GM21786 (cell line): ENCODE measurements at regions not wholly inside any gene's neighbourhood (a gene's known extent, or its start where the extent isn't known, plus 50 kb on each side); places are given as distances from the start of the nearest gene placed in this dataset.
A peak's percentile ranks its signal among the peaks of the same experiment; 100 is the strongest.

Experiments
- ATAC-seq: cut with Tn5 transposase; IDR thresholded peaks from one replicate; pipeline ENCODE4 v1.9.1; 2021; ENCODE audit not compliant: unreplicated experiment

DNA sequence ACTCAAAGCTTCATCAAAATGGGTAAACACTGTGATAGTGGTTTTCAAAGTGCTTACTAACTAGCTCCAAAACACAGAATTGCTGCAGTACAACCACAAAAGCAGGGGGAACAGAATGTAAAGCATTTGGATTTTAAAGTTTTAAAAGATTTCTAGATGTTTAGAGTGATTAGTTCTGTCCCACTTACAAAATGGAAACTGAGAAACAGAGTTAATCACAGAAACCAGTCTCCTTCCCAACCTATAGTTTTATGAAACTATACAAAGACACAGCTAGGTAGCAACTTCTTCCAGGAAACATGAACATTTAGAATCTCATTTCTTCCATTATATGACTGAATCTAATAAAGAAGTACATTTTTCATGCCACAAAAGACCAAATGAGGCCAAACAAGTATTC, 73.8 kb upstream of the HNRNPA3 start:
- ATAC-seq = no peak

DNA sequence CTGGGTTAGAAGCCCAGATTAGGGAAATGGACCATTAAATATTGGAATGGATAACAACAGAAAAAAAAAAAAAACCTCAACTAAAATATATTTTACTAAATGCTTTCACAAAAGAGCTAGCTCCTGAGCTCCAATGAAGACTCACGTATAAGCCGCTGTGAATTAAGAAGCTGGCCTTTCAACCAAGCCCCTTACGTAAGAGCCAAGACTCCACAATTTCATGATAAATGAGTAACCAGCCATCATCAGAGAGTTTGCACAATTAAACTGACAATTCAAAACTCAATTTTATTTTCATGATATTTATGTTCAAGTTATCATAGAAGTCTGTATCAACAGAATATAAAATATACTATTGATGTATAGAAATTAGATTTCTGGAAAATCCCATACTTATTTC, 70.7 kb upstream of the HNRNPA3 start:
- ATAC-seq = no peak

DNA sequence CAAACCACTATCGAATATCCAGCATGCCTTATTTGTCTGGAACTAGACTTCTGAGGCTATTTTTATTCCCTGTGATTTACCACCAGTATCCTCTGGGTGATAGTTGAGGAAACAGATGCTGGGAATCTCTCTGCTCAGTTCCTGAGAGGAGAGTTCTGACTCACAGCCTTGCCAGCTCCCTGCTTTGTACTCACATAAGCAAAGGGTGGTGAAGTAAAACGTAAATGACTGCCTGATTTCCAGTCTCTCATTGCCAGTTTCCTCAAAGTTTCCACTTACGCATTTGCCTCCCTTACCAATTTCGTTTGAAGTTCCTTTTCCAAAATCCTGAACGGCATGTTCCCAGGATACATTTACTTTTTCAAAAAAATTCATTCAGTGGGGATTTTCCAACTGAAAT, 69.2 kb upstream of the HNRNPA3 start:
- ATAC-seq = no peak

DNA sequence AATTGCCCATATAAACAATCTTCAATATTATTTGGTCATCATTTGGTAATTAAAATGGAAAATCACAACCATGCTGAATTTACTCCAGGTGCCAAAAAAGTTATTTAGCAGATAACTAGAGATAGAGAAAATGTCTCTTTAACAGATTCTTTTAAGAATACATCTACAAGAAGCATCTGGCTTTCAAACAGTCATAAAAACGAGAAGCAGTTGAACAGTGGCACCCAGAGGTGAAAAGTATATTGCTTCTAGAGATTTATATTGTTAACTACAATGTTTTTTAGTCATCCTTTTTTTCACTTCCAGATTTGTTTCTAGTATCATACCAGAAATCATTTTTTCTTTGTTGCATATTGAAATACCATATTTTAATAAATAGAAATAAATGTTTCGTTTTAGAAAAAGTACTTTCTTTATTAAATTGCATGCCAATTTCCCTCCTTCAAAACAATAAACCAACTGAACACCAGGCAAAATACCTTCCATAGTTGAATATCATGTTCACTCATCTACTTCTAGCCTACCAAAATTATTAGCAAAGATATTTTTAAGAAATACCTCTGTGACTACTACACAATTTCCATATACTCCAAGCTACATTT, 65.4 kb upstream of the HNRNPA3 start:
- peak; percentile 49 for ATAC-seq

DNA sequence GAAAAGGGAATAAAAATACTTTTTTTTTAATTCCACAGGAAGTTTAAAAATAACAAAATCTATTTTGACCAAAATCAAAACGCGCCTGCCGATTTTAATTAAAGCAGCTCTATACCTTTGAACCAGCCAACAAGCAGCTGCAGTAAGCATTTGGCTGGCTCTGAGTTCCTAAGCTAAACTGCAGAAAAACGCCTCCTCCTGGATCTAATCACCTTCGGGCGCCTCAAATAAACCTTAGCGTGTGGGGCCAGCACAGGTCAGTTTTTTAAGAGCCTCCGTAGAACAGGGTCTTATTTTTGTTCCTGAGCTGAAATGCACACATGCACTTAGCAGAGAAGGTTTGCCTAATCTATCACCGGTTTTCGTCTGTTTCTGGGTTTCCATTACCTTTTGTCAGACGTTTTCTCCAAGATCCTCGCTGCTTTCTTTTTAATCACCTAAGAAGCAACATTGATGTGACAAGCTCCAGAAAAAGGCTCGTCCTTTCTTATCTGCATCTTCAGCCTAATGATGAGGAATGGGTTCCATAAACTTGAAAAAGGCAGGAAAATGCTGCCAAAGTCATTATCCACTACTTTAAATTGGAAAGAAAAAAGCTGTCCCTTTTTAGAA, 64.7 kb upstream of the HNRNPA3 start:
- ATAC-seq = no peak

DNA sequence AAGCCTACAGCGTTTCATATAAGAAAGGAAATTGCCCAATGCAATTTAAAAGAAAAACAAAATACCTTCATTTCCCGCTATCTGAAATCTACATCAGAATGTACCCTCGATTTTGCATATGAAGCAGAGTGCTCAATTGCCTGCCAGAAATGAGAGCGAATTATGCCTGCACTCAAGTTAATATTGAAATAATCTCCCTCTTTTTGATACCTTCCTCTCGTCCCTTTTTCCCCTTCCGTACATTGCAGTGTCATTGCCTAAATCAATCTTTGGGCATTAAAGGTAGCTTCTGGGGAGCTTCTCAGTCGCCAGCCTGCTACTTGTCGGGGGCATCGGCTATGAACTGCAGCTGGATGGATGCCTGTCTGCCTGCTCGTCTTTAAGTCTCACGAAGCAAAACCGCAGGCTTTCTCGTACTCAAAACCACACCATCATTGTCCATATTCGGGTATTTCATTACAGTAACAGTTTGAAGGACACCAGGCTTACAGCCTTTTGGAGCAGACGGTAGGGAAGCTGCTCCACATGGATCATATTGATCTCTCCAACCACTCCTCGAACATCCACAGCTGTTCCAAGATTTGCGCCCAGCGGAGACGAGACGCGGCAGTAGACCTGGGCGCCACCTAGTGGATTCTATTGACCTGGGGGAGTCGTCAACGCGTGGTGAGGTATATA, 64.0 kb upstream of the HNRNPA3 start:
- ATAC-seq = peak; percentile 86

DNA sequence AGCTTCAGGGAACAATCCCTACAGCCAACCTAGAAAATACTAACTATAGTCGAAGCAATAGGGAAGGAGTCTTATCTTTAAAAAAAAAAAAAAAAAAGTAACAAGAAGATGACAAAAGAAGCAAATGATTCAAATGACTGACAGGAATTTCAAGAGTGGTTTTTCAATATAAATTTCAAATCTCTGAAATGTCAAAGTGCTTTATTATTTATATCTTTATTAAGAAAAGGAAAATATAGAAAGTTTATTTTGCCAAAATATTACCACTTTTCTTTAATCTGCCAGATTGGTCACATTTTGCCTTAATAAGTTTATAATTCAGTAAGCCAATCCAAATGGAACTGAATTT, 63.5 kb upstream of the HNRNPA3 start:
- no peak for ATAC-seq

DNA sequence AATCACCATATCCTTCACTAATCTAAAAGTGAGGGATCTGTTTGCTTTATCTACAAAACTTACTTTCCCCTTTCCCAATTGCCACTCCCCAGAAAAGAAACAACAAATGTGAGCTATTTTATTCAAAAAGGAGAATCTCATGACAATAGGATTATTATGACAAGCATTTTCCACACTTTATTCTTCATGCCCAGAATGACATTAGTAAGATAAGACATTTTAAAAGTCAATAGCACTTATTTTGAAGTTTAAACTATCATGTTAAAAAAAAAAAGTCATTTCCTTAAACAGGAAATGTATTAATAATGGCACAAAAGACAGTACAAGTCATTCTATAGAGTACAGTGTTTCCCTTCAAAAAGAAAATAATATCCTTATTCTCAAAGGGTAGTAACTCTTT, 58.8 kb upstream of the HNRNPA3 start:
- no peak for ATAC-seq

DNA sequence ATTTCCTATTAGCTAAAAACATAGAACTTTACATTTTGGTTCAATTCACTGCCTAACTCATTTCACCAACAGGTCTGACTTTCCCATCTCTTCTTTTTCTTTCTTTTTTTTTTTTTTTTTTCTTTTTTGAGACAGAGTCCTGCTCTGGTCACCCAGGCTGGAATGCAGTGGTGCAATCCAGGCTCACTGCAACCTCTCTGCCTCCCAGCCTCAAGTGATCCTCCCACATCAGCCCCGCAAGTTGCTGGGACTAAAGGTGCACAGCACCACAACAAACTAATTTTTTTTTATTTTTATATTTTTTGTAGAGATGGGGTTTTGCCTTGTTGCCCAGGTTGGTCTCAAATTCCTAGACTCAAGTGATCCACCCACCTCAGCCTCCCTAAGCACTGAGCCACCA, 57.8 kb upstream of the HNRNPA3 start:
- ATAC-seq = no peak

DNA sequence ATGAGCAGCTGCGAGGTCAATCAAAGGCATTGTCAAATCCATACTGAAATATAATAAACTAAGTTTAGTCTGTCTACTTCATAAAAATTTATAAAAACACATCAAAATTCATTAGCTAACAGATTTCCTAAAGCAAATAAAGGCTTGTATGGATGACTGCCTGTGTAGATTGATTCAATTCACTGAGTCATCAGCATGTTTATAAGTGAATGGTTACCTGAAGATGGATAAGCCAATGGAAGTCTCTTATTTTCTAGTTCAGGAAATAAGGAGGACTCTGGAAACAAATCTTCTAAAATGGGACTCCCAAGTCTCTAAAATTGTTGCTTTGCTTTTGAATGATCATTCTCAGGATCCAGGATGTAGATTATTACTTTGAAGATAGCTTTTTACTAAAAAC, 57.0 kb upstream of the HNRNPA3 start:
- ATAC-seq = no peak

DNA sequence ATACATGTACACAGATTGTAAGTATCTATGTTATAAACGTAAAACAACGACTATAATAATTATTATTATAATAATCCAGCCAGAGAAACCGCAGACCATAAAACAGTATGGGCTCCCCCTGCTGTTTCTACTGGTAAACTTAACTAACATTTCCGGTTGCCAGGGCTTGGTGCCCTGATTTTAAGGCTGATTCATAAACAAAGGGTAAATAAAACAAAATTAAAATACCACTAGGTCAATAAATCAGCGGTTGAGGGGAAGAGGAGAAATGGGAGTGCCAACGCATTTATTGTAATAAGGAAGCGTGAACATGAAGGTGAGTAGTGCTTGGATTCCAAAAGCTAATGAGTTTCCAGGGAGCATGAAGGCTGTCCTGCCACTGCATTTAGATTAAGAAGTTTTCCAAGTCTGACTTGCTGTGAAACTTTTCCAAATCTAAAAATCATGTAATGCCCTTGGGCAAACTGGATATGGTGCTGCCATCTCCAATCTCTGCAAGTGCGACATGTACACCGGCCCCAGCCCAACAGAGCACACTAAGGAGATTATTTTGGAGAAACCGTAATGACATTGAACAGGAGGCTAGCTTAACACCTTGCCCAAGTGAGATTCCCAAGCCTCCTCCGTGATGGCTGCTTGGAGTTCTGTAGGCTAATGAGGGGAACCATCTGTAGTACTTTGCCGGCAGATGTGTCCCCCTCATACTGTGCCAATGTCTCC, 50.7 kb upstream of the HNRNPA3 start:
- ATAC-seq = no peak
